ENCODE measurements at regions not wholly inside any gene's neighbourhood (a gene's known extent, or its start where the extent isn't known, plus 50 kb on each side); places are given as distances from the start of the nearest gene placed in this dataset.

DNA sequence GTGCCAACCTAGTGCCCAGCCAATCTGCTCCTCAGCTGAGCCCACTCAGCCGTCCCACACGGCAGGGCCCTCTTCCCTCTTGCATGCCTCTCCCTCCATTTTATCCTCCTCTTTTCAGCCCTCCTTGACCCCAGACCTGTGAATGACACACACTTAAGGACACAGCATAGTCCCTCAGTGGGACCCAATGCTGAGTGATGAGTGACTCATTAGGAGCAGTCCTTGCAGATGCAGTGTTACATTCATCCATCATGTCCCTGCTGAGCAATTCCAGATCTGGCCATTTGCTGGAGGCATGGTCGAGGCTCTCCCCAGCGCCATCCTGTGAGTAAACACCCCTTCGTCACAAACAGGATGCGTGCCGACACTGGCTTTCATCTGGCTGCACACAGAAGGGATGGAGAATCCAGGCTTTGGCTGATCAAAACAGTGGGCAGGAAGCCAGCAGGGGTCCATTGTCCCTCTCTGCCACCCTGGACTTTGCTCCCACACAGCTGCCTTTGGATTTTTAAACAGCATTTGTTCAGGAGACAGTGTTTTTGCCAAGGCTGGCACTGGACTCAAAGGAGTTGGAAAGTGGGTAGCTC lies 122.6 kb downstream of the AXIN2 start:
- H3K36me3 Mint-ChIP-seq (ENCODE audit: insufficient read depth) = no peaks in the 10 kb centered on the region
- no peak overlapping the region for H3K4me3 Mint-ChIP-seq
- ATAC-seq (replicated peaks; ENCODE audit: extremely low read depth, poor library complexity, severe bottlenecking) (no peak), DNase-seq (ENCODE audit: low spot score in 2 of 2) (no peak)
- peaks cover 60% of the 10 kb centered on the region for H3K27me3 Mint-ChIP-seq
- no peaks in the 10 kb centered on the region for H3K4me1 Mint-ChIP-seq
- H3K9me3 Mint-ChIP-seq = no peaks in the 10 kb centered on the region
- H3K27ac Mint-ChIP-seq (ENCODE audit: low read depth) = no peak overlapping the region

DNA sequence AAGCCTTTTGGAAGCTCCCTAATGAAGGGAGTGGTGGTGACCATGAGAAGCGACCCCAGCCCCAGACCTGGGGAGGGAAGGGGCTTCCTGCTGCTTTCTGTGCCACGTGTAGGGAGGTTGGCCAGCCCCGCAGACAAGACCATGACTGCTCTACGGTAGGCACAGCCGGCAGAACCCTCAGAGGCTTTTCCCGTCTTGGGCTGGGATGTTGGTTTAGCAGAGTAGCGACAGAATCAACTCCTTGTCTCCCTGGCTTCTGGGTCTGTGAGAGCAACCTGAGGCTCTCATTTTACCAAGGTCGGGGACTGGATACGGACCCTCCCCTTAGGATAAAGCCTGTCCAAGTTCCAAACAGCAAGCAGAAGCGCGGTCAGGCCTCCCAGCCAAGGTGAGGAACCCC lies 123.3 kb downstream of the AXIN2 start:
- Mint-ChIP-seq H3K4me3 (no peak overlapping the region), H3K9me3 (no peaks in the 10 kb centered on the region), H3K27me3 (peaks cover 53% of the 10 kb centered on the region), H3K27ac (ENCODE audit: low read depth) (no peak overlapping the region), H3K4me1 (peaks cover 4% of the 10 kb centered on the region), H3K36me3 (ENCODE audit: insufficient read depth) (no peaks in the 10 kb centered on the region)
- no peak for DNase-seq (ENCODE audit: low spot score in 2 of 2)
- no peak for ATAC-seq (replicated peaks; ENCODE audit: extremely low read depth, poor library complexity, severe bottlenecking)

- H3K27me3 Mint-ChIP-seq = peaks cover 60% of the 10 kb centered on the region
- no peak overlapping the region for H3K4me3 Mint-ChIP-seq
- no peaks in the 10 kb centered on the region for H3K36me3 Mint-ChIP-seq (ENCODE audit: insufficient read depth)
- H3K4me1 Mint-ChIP-seq = peaks cover 6% of the 10 kb centered on the region
- peaks cover 4% of the 10 kb centered on the region for H3K9me3 Mint-ChIP-seq
- H3K27ac Mint-ChIP-seq (ENCODE audit: low read depth) = no peak overlapping the region
- no peak for ATAC-seq (replicated peaks; ENCODE audit: extremely low read depth, poor library complexity, severe bottlenecking)
- DNase-seq (ENCODE audit: low spot score in 2 of 2) = no peak
These were observed 124.6 kb downstream of the AXIN2 start for GRCh38 chr17:65436871-65437270.

GRCh38 chr17:65434878-65435277 lies 126.6 kb downstream of the AXIN2 start:
- DNase-seq (ENCODE audit: low spot score in 2 of 2) (no peak), ATAC-seq (replicated peaks; ENCODE audit: extremely low read depth, poor library complexity, severe bottlenecking) (no peak)
- Mint-ChIP-seq H3K27me3 (peaks cover 61% of the 10 kb centered on the region), H3K4me3 (no peak overlapping the region), H3K27ac (ENCODE audit: low read depth) (no peak overlapping the region), H3K9me3 (peaks cover 6% of the 10 kb centered on the region), H3K4me1 (peaks cover 6% of the 10 kb centered on the region), H3K36me3 (ENCODE audit: insufficient read depth) (no peaks in the 10 kb centered on the region)

- H3K36me3 Mint-ChIP-seq (ENCODE audit: insufficient read depth) = no peaks in the 10 kb centered on the region
- H3K27ac Mint-ChIP-seq (ENCODE audit: low read depth) = no peak overlapping the region
- peaks cover 6% of the 10 kb centered on the region for H3K4me1 Mint-ChIP-seq
- DNase-seq (ENCODE audit: low spot score in 2 of 2) = no peak
- H3K9me3 Mint-ChIP-seq = peaks cover 6% of the 10 kb centered on the region
- H3K27me3 Mint-ChIP-seq = peaks cover 60% of the 10 kb centered on the region
- ATAC-seq (replicated peaks; ENCODE audit: extremely low read depth, poor library complexity, severe bottlenecking) = no peak
- no peak overlapping the region for H3K4me3 Mint-ChIP-seq
These were observed 127.2 kb downstream of the AXIN2 start for GRCh38 chr17:65434251-65434650.

DNA sequence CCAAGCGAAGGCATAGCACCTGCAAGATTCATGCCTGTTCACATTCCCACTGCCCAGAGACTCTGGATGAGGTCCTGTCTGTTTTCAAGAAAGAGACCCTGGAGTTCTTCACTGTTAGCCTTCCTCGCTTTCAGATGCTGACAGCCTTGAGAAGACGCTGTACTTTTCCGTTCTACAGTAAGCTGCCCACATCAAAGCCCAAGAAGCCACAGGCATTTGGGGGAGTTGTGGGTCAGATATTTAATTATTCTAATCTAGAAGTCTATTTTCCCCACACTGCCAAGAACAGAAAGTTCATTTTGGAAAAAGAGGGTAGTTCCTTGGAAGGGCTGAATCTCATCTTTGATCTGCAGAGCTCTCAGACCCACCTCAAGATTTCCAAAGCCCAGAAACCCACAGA lies 127.9 kb downstream of the AXIN2 start:
- no peak for DNase-seq (ENCODE audit: low spot score in 2 of 2)
- no peaks in the 10 kb centered on the region for H3K36me3 Mint-ChIP-seq (ENCODE audit: insufficient read depth)
- ATAC-seq (replicated peaks; ENCODE audit: extremely low read depth, poor library complexity, severe bottlenecking) = no peak
- no peak overlapping the region for H3K4me3 Mint-ChIP-seq
- peaks cover 58% of the 10 kb centered on the region for H3K27me3 Mint-ChIP-seq
- H3K4me1 Mint-ChIP-seq = peaks cover 6% of the 10 kb centered on the region
- no peak overlapping the region for H3K27ac Mint-ChIP-seq (ENCODE audit: low read depth)
- H3K9me3 Mint-ChIP-seq = peaks cover 6% of the 10 kb centered on the region

- Mint-ChIP-seq H3K27ac (ENCODE audit: low read depth) (no peak overlapping the region), H3K36me3 (ENCODE audit: insufficient read depth) (no peaks in the 10 kb centered on the region), H3K9me3 (peaks cover 6% of the 10 kb centered on the region), H3K27me3 (peaks cover 54% of the 10 kb centered on the region), H3K4me1 (peaks cover 6% of the 10 kb centered on the region), H3K4me3 (no peak overlapping the region)
- no peak for DNase-seq (ENCODE audit: low spot score in 2 of 2)
- no peak for ATAC-seq (replicated peaks; ENCODE audit: extremely low read depth, poor library complexity, severe bottlenecking)
These were observed 128.3 kb downstream of the AXIN2 start for GRCh38 chr17:65433157-65433556.

- Mint-ChIP-seq H3K27me3 (peaks cover 50% of the 10 kb centered on the region), H3K36me3 (ENCODE audit: insufficient read depth) (no peaks in the 10 kb centered on the region), H3K9me3 (peaks cover 6% of the 10 kb centered on the region), H3K4me1 (peaks cover 6% of the 10 kb centered on the region), H3K4me3 (no peak overlapping the region), H3K27ac (ENCODE audit: low read depth) (no peak overlapping the region)
- DNase-seq (ENCODE audit: low spot score in 2 of 2) (no peak), ATAC-seq (replicated peaks; ENCODE audit: extremely low read depth, poor library complexity, severe bottlenecking) (no peak)
These were observed 130.3 kb downstream of the AXIN2 start for GRCh38 chr17:65431116-65431515.

DNA sequence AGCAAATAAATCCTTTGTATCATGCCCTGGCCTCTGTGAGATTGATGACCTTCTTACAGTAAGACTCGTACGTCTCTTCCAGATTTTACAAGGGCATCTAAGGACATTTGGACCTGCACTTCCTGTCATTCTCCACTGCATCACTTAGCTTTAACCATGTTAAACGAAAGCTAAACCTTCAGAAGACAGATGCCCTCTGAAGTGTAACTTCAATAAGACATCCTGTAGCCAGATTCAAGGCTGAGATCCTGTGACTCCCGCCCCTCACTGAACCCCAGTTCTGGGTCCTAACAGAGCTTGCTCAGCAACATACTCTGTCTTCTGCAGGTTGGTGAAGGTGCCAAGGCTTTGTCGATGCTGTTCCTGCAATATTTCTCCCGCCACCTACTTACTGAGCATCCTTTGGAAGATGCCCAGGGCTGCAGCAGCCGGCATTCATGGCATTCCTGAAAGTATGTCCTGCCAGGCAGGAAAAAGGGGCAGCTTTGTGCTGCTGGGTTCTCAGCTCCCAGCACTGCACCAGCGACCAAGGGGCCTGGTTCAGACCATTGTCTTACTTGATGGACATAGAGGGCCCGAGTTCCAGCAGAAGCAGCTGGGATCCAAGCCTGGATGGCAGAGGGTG lies 131.1 kb downstream of the AXIN2 start:
- no peak overlapping the region for H3K27ac Mint-ChIP-seq (ENCODE audit: low read depth)
- H3K4me3 Mint-ChIP-seq = no peak overlapping the region
- peaks cover 6% of the 10 kb centered on the region for H3K4me1 Mint-ChIP-seq
- H3K9me3 Mint-ChIP-seq = peaks cover 13% of the 10 kb centered on the region
- ATAC-seq (replicated peaks; ENCODE audit: extremely low read depth, poor library complexity, severe bottlenecking) (no peak), DNase-seq (ENCODE audit: low spot score in 2 of 2) (no peak)
- peaks cover 50% of the 10 kb centered on the region for H3K27me3 Mint-ChIP-seq
- H3K36me3 Mint-ChIP-seq (ENCODE audit: insufficient read depth) = no peaks in the 10 kb centered on the region

GRCh38 chr17:65423346-65424140 lies 137.9 kb downstream of the AXIN2 start:
- ATAC-seq (replicated peaks; ENCODE audit: extremely low read depth, poor library complexity, severe bottlenecking) (no peak), DNase-seq (ENCODE audit: low spot score in 2 of 2) (no peak)
- H3K4me3 Mint-ChIP-seq = no peak overlapping the region
- no peaks in the 10 kb centered on the region for H3K36me3 Mint-ChIP-seq (ENCODE audit: insufficient read depth)
- peaks cover 14% of the 10 kb centered on the region for H3K9me3 Mint-ChIP-seq
- no peaks in the 10 kb centered on the region for H3K4me1 Mint-ChIP-seq
- no peak overlapping the region for H3K27ac Mint-ChIP-seq (ENCODE audit: low read depth)
- peaks cover 35% of the 10 kb centered on the region for H3K27me3 Mint-ChIP-seq

GRCh38 chr17:65418622-65419021 lies 142.8 kb downstream of the AXIN2 start:
- Mint-ChIP-seq H3K9me3 (no peaks in the 10 kb centered on the region), H3K36me3 (ENCODE audit: insufficient read depth) (peaks cover 2% of the 10 kb centered on the region), H3K4me3 (no peak overlapping the region), H3K4me1 (no peaks in the 10 kb centered on the region), H3K27ac (ENCODE audit: low read depth) (no peak overlapping the region), H3K27me3 (peaks cover 31% of the 10 kb centered on the region)
- ATAC-seq (replicated peaks; ENCODE audit: extremely low read depth, poor library complexity, severe bottlenecking) (no peak), DNase-seq (ENCODE audit: low spot score in 2 of 2) (no peak)

DNA sequence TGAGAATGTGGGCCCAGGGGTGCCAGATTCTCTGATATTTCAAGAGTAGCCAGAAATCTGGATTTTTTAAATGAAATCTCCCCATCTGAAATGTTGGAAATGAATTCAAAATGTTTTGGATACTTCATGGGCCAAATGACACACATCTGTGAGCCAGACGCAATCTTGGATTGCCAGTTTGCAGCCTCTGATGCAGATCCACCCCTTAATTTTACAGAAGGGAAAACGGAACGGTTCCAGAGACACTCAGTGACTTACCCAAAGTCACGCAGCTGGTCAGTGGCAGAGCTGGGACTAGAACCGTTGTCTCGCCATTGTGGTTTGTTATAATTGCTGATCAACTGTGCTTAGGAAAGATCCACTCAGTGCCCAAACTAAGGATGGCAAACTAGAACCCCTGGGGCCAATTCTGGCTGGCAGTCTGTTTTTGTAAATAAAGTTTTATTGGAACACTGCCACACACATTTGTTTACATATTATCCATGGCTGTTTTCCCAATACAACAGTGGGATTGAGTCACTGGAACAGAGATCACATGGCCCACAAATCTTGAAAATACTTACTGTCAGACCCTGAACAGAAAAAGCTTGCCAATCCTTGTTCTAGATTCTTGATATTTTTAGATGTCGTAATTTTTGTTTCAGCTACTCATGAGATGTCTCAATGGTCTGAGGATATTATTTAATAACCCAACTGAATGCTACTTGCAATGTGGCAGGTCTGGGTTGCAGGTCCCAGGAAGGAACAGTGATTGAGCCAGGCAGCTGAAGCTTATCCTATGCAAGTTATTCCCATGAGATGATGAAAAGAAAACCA lies 143.8 kb downstream of the AXIN2 start:
- no peak for DNase-seq (ENCODE audit: low spot score in 2 of 2)
- peaks cover 38% of the 10 kb centered on the region for H3K27me3 Mint-ChIP-seq
- H3K27ac Mint-ChIP-seq (ENCODE audit: low read depth) = no peak overlapping the region
- no peaks in the 10 kb centered on the region for H3K9me3 Mint-ChIP-seq
- H3K36me3 Mint-ChIP-seq (ENCODE audit: insufficient read depth) = peaks cover 2% of the 10 kb centered on the region
- H3K4me3 Mint-ChIP-seq = no peak overlapping the region
- no peak for ATAC-seq (replicated peaks; ENCODE audit: extremely low read depth, poor library complexity, severe bottlenecking)
- H3K4me1 Mint-ChIP-seq = no peaks in the 10 kb centered on the region

Measured in central memory CD8-positive, alpha-beta T cell (primary cell).